ENCODE measurements at regions not wholly inside any gene's neighbourhood (a gene's known extent, or its start where the extent isn't known, plus 50 kb on each side); places are given as distances from the start of the nearest gene placed in this dataset.

DNA sequence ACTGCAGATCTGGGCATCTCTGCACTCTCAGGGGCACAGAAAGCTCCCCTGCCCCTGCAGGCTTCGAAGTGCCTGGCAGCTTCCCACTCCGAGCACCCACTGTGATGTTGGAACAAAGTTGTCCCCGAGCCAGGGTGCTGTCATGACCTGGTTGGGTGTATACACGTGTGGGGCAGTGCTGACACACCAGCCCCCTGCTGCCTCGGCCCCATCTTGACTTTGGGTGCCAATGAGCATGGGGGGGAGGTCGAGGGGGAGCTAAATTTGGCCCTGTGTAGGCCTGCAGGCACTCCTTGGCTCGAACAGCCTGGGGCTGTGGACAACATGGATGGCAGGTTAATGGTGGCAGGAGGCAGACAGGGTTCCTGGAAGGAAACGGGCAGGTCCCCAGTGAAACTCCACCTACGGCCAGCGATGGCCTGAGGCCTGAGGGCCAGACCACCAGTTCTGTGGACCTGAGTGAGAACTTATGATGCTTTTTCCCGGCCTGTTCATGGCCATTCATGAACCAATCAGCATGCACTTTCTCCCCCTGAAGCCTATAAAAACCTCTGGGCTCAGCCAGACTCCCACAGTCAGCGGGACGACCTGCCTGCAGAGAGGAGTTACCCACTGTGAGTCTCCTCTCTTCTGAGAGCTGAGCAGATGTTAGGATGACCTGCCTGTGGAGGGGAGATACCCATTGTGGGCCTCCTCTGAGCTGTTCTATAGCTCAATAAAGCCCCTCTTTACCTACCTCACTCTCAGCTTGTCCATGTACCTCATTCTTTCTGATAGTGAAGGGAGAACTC, 1029.1 kb upstream of the GBE1 start:
- 15% methylated on average over 12 of the region's 13 CpGs for WGBS (ENCODE audit: missing lambda C conversion rate)
- H3K4me1 ChIP-seq = no peaks in the 10 kb centered on the region
- H3K27ac ChIP-seq = no peak overlapping the region
- no peak for ATAC-seq
- no peaks in the 10 kb centered on the region; the same call in 2 of the 3 replicates for H3K9me3 ChIP-seq
- TF ChIP-seq PHF8 (IDR thresholded peaks at IDR 0.05; ENCODE audit: borderline replicate concordance, low read depth) = no peak
- no peak for TF ChIP-seq SREBF2 (IDR thresholded peaks at IDR 0.05)
- no peak for TF ChIP-seq CBX2 (IDR thresholded peaks at IDR 0.05; ENCODE audit: borderline replicate concordance, low read depth)
- TF ChIP-seq FOXS1 (CRISPR knock-in tag; IDR thresholded peaks at IDR 0.05) = no peak
- TF ChIP-seq, protein P1, sequence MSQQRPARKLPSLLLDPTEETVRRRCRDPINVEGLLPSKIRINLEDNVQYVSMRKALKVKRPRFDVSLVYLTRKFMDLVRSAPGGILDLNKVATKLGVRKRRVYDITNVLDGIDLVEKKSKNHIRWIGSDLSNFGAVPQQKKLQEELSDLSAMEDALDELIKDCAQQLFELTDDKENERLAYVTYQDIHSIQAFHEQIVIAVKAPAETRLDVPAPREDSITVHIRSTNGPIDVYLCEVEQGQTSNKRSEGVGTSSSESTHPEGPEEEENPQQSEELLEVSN (IDR thresholded peaks at IDR 0.05; ENCODE audit: borderline replicate concordance, low read depth) = no peak
- no peak for TF ChIP-seq HOXB13 (CRISPR knock-in tag; IDR thresholded peaks at IDR 0.05; ENCODE audit: low read depth)
- POLR2A ChIA-PET = no interaction called here
- no peak overlapping the region for H3K4me3 ChIP-seq
- no peak for DNase-seq (ENCODE audit: low read depth in 1 of 2, low spot score in 1 of 2)
- H3K4me2 ChIP-seq = no peak overlapping the region
- no peak for FAIRE-seq
- CTCF ChIA-PET = no interaction called here

DNA sequence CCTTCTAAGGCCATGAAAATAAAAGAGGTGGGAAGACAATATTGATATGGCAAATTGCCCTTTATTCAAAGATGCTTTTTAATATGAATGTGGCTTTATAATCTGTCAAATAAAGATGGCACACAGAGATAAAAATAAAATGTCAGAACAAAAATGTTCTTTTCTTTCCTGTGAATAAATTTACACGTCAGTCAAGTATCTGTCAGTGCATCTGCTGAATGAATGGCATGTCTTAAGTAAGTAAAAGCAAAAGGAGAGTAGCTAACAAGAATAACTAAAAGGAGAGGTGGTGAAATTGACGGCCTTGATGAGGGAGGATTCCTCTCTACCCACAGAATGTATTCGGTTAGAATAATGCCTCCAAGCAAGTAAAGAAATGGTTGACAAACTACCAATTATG, 1021.7 kb upstream of the GBE1 start:
- H3K4me2 ChIP-seq = no peak overlapping the region
- POLR2A ChIA-PET = no interaction called here
- no peaks in the 10 kb centered on the region for H3K9me3 ChIP-seq
- no peak for FAIRE-seq
- WGBS (ENCODE audit: missing lambda C conversion rate) = 10% methylated on average over 3 of the region's 3 CpGs
- CTCF ChIA-PET = no interaction called here
- H3K4me1 ChIP-seq = no peaks in the 10 kb centered on the region
- no peak for ATAC-seq
- H3K27ac ChIP-seq = no peak overlapping the region
- H3K4me3 ChIP-seq = no peak overlapping the region
- DNase-seq (ENCODE audit: low read depth in 1 of 2, low spot score in 1 of 2) = no peak
- TF ChIP-seq RCOR1 (IDR thresholded peaks at IDR 0.05; ENCODE audit: low read depth, low read length) = no peak
- TF ChIP-seq, protein P2, sequence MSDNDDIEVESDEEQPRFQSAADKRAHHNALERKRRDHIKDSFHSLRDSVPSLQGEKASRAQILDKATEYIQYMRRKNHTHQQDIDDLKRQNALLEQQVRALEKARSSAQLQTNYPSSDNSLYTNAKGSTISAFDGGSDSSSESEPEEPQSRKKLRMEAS (IDR thresholded peaks at IDR 0.05) = no peak

DNA sequence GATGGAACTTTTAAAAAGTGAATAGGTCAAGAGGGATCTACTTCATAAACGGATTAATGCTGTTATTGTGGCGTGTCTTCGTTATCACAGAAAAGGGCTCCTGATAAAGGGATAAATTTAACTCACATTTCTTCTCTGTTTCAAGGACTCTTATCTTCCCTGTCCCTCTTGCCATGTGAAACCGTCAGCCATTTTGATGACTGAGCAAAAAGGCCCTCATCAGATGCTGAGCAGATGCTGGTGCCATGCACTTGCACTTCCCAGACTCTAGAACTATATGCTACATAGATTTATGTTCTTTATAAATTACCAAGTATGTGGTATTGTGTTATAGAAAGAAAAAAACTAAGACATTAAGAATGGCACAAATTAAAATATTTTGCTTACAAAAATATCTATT, 1011.8 kb upstream of the GBE1 start:
- TF ChIP-seq, protein P1 (IDR thresholded peaks at IDR 0.05; ENCODE audit: borderline replicate concordance, low read depth) = no peak
- TF ChIP-seq MAFK (IDR thresholded peaks at IDR 0.05; ENCODE audit: partially characterized antibody) = peak; percentile 77
- no peak overlapping the region for H3K27ac ChIP-seq
- CTCF ChIA-PET = no interaction called here
- POLR2A ChIA-PET = no interaction called here
- DNase-seq (ENCODE audit: low read depth in 1 of 2, low spot score in 1 of 2) = no peak
- H3K4me1 ChIP-seq = no peaks in the 10 kb centered on the region
- no peaks in the 10 kb centered on the region for H3K9me3 ChIP-seq
- H3K4me2 ChIP-seq = no peak overlapping the region
- 14% methylated on average over 4 of the region's 4 CpGs for WGBS (ENCODE audit: missing lambda C conversion rate)
- no peak for FAIRE-seq
- ATAC-seq = no peak
- no peak overlapping the region for H3K4me3 ChIP-seq

DNA sequence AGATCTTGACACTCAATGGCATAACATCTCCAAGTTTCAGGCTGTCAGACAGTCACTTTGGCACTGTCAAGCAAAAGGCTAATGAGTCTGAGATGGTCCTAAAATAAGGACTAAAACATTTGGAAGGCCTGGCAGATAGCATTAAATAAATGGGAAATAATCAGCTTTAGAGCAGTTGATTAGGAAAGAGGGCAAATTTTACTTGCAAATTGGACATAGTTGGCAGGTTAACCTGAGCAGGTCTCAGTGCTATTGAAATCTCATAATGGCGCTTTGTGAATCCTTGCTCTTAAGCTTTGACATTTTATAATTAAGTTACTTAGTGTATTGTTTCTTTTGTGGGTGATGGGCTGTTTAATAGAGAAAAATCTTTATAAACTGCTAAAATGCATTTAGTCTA, 1003.1 kb upstream of the GBE1 start:
- Histone ChIP-seq H3K27ac (no peak overlapping the region), H3K4me3 (no peak overlapping the region), H3K4me2 (no peak overlapping the region), H3K4me1 (no peaks in the 10 kb centered on the region), H3K9me3 (no peaks in the 10 kb centered on the region)
- CTCF ChIA-PET = no interaction called here
- no peak for TF ChIP-seq SREBF2 (IDR thresholded peaks at IDR 0.05)
- no peak for TF ChIP-seq NFE2L2 (conservative IDR thresholded peaks at IDR 0.05; ENCODE audit: low read length)
- TF ChIP-seq MYC (IDR thresholded peaks at IDR 0.05; ENCODE audit: borderline replicate concordance, low read length) = no peak
- no peak for TF ChIP-seq MAZ (IDR thresholded peaks at IDR 0.05; ENCODE audit: borderline replicate concordance, low read depth, low read length)
- no peak for TF ChIP-seq ZC3H11A (IDR thresholded peaks at IDR 0.05)
- TF ChIP-seq FOXS1 (CRISPR knock-in tag; IDR thresholded peaks at IDR 0.05) = no peak
- no peak for TF ChIP-seq BHLHE40 (IDR thresholded peaks at IDR 0.05; ENCODE audit: low read depth, low read length)
- TF ChIP-seq KDM5A (IDR thresholded peaks at IDR 0.05) = no peak
- no peak for TF ChIP-seq CBX2 (IDR thresholded peaks at IDR 0.05; ENCODE audit: borderline replicate concordance, low read depth)
- TF ChIP-seq, protein P3, sequence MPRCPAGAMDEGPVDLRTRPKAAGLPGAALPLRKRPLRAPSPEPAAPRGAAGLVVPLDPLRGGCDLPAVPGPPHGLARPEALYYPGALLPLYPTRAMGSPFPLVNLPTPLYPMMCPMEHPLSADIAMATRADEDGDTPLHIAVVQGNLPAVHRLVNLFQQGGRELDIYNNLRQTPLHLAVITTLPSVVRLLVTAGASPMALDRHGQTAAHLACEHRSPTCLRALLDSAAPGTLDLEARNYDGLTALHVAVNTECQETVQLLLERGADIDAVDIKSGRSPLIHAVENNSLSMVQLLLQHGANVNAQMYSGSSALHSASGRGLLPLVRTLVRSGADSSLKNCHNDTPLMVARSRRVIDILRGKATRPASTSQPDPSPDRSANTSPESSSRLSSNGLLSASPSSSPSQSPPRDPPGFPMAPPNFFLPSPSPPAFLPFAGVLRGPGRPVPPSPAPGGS (IDR thresholded peaks at IDR 0.05) = no peak
- no peak for TF ChIP-seq POLR2A (IDR thresholded peaks at IDR 0.05; ENCODE audit: low read length)
- TF ChIP-seq, protein P4, sequence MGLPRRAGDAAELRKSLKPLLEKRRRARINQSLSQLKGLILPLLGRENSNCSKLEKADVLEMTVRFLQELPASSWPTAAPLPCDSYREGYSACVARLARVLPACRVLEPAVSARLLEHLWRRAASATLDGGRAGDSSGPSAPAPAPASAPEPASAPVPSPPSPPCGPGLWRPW (IDR thresholded peaks at IDR 0.05) = no peak
- WGBS (ENCODE audit: missing lambda C conversion rate) = 88% methylated on average over 1 of the region's 1 CpG
- no peak for FAIRE-seq
- DNase-seq (ENCODE audit: low read depth in 1 of 2, low spot score in 1 of 2) = no peak
- POLR2A ChIA-PET = no interaction called here
- ATAC-seq = no peak
